Prostate gland (tissue), 2 donors: ENCODE measurements at regions not wholly inside any gene's neighbourhood (a gene's known extent, or its start where the extent isn't known, plus 50 kb on each side); places are given as distances from the start of the nearest gene placed in this dataset.

Experiments
- POLR2AphosphoS5 ChIP-seq: sonication (generic); formaldehyde crosslinking; IDR thresholded peaks from one replicate; pipeline ENCODE4 v1.6.1; 2017; ENCODE audit warnings: antibody characterized with exemption
- TF ChIP-seq, protein P1 (sequence below), 4 experiments: fragments of 200-600 bp in 2 of 4; fragments of 450-650 bp in 2 of 4; sonication (generic) in 2 of 4; IDR thresholded peaks; 1 replicate in 3 of 4; 2 replicates in 1 of 4; pipeline ENCODE4 v1.5.1; 2016 to 2019; ENCODE audit warnings: antibody characterized with exemption in 4 of 4, mild to moderate bottlenecking in 2 of 4, moderate library complexity in 2 of 4

DNA sequence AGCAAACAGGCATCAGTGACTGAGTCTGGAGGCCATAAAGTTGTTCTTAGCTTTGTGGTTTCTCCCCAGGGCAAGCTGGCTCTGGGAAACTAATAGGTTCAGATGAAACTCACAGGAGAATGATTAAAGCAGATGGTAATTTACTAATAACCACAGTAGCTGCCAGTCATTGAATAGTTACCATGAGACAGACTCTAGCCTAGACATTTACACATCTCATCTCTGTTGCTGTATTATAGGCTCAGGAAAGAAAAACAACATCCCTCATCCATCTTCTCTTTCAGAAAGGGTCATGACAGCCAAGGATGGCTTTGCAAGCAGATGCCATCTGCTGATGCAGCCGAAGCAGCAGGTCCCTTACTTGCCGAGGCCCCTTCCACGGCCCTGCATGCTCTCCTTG lies 314.0 kb upstream of the ID2 start:
- TF ChIP-seq, protein P1, sequence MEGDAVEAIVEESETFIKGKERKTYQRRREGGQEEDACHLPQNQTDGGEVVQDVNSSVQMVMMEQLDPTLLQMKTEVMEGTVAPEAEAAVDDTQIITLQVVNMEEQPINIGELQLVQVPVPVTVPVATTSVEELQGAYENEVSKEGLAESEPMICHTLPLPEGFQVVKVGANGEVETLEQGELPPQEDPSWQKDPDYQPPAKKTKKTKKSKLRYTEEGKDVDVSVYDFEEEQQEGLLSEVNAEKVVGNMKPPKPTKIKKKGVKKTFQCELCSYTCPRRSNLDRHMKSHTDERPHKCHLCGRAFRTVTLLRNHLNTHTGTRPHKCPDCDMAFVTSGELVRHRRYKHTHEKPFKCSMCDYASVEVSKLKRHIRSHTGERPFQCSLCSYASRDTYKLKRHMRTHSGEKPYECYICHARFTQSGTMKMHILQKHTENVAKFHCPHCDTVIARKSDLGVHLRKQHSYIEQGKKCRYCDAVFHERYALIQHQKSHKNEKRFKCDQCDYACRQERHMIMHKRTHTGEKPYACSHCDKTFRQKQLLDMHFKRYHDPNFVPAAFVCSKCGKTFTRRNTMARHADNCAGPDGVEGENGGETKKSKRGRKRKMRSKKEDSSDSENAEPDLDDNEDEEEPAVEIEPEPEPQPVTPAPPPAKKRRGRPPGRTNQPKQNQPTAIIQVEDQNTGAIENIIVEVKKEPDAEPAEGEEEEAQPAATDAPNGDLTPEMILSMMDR (IDR thresholded peaks at IDR 0.05), result no peak
- TF ChIP-seq POLR2AphosphoS5, result no peak
